Esophagus squamous epithelium (tissue), 5 donors: ENCODE measurements at regions not wholly inside any gene's neighbourhood (a gene's known extent, or its start where the extent isn't known, plus 50 kb on each side); places are given as distances from the start of the nearest gene placed in this dataset.

ENCODE experiments used
- DNase-seq: peaks from one replicate; lab custom pipeline; 2025; lab: John Stamatoyannopoulos, UW
- H3K27ac ChIP-seq, 4 donors: fragments of 200-600 bp; sonication (generic); one replicate each; pipeline ENCODE4 v1.5.1; 2016 to 2019; ENCODE audit warnings: mild to moderate bottlenecking in 1 of 4
- H3K27me3 ChIP-seq, 4 donors: fragments of 200-600 bp; sonication (generic); 1 replicate in 3 of 4; 2 replicates in 1 of 4; pipeline versions ENCODE4 v1.5.1 to v1.6.0; 2017 to 2021; ENCODE audit warnings: antibody characterized with exemption in 1 of 4
- H3K36me3 ChIP-seq, 3 donors: fragments of 200-600 bp; sonication (generic); one replicate each; pipeline ENCODE4 v1.5.1; 2016 to 2019
- H3K4me1 ChIP-seq, 3 donors: fragments of 200-600 bp; sonication (generic); one replicate each; pipeline ENCODE4 v1.5.1; 2017 to 2019
- H3K4me3 ChIP-seq, 4 donors: fragments of 200-600 bp; sonication (generic); 1 replicate in 3 of 4; 2 replicates in 1 of 4; pipeline ENCODE4 v1.5.1; 2016 to 2019; ENCODE audit warnings: mild to moderate bottlenecking in 2 of 4, moderate library complexity in 1 of 4
- H3K9me3 ChIP-seq, 3 donors: fragments of 200-600 bp; sonication (generic); one replicate each; pipeline ENCODE4 v1.5.1; 2016 to 2019
- POLR2A ChIP-seq, 4 donors: fragments of 450-650 bp; IDR thresholded peaks; one replicate each; pipeline ENCODE4 v1.6.1; 2017; ENCODE audit warnings: antibody characterized with exemption in 4 of 4, mild to moderate bottlenecking in 4 of 4, moderate library complexity in 3 of 4
- WGBS, 2 donors: methylation state at CpG; one replicate each; pipeline ENCODE4 v1.1.5; 2018; 5-methylcytosine and 5-hydroxymethylcytosine counted together
- intact Hi-C: fragments of 100-400 bp; cut with DNase I; formaldehyde crosslinking; loops from one replicate; pipeline ENCODE4 v1.15.0; 2022
- TF ChIP-seq, protein P1 (sequence below), 6 experiments: fragments of 450-650 bp in 4 of 6; fragments of 200-600 bp in 2 of 6; sonication (generic) in 2 of 6; IDR thresholded peaks; one replicate each; pipeline ENCODE4 v1.5.1; 2016 to 2019; ENCODE audit warnings: antibody characterized with exemption in 6 of 6, mild to moderate bottlenecking in 4 of 6, moderate library complexity in 4 of 6
- donor health status: DM: yes; HTN: yes; CAD: no.

DNA sequence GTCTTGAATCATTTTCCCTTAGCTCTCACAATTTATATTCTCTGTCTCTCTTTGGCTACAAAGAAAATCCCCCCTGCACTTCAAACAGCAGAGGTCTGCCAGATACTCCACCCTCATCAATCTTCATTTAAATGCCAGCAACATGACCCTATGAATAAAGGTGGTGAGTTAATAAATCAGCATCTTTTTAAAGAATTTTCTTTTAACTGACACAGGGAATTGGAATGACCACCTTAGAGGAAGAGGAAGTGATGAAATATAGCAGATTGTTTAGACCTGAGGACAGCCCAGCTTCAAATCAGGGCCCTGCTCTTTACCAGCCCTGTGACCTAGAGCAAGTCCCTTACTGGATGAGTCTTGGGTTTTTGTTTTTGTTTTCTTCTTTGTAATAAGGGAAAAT is 223.1 kb upstream of the PAPPA start:
- no peaks in the 10 kb centered on the region for H3K9me3 ChIP-seq
- peaks cover 0 to 5% (median 0%) of the 10 kb centered on the region in 3 donors for H3K4me1 ChIP-seq
- no peak overlapping the region for H3K27ac ChIP-seq
- no peak overlapping the region for H3K4me3 ChIP-seq
- intact Hi-C loops, result no loop called here
- no peak for TF ChIP-seq POLR2A (IDR thresholded peaks at IDR 0.05)
- TF ChIP-seq, protein P1, sequence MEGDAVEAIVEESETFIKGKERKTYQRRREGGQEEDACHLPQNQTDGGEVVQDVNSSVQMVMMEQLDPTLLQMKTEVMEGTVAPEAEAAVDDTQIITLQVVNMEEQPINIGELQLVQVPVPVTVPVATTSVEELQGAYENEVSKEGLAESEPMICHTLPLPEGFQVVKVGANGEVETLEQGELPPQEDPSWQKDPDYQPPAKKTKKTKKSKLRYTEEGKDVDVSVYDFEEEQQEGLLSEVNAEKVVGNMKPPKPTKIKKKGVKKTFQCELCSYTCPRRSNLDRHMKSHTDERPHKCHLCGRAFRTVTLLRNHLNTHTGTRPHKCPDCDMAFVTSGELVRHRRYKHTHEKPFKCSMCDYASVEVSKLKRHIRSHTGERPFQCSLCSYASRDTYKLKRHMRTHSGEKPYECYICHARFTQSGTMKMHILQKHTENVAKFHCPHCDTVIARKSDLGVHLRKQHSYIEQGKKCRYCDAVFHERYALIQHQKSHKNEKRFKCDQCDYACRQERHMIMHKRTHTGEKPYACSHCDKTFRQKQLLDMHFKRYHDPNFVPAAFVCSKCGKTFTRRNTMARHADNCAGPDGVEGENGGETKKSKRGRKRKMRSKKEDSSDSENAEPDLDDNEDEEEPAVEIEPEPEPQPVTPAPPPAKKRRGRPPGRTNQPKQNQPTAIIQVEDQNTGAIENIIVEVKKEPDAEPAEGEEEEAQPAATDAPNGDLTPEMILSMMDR (IDR thresholded peaks at IDR 0.05), result no peak
- no peaks in the 10 kb centered on the region for H3K27me3 ChIP-seq
- no peaks in the 10 kb centered on the region for H3K36me3 ChIP-seq
- DNase-seq, result no peak

DNA sequence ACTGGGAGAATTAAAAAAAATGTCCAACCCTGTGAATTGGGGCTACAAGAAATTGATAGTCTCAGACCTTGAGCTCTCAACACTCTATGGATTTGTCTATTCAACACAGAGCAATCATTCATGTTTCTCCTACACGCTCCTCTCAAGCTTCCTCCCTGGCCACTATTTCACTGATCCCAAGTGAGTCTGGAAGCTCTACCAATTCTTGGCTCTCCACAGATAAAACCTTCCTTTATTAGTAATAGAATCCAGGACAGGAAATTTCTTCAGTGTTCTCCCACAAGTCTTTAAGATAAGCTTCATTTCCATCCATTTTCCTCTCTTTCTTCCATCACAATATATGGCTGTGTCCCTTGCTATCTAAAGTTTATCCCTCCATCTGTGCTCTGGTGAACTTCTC is 215.1 kb upstream of the PAPPA start:
- TF ChIP-seq POLR2A (IDR thresholded peaks at IDR 0.05), result no peak
- TF ChIP-seq, protein P1 (IDR thresholded peaks at IDR 0.05), result no peak
- Histone ChIP-seq H3K4me3 (no peak overlapping the region), H3K4me1 (peaks cover 0 to 16% (median 0%) of the 10 kb centered on the region in 3 donors), H3K9me3 (no peaks in the 10 kb centered on the region), H3K27me3 (no peaks in the 10 kb centered on the region), H3K27ac (no peak overlapping the region), H3K36me3 (no peaks in the 10 kb centered on the region)
- WGBS, 2 donors, result 71 to 100% methylated on average over 1 of the region's 1 CpG
- DNase-seq, result no peak
- intact Hi-C loops, result no loop called here

DNA sequence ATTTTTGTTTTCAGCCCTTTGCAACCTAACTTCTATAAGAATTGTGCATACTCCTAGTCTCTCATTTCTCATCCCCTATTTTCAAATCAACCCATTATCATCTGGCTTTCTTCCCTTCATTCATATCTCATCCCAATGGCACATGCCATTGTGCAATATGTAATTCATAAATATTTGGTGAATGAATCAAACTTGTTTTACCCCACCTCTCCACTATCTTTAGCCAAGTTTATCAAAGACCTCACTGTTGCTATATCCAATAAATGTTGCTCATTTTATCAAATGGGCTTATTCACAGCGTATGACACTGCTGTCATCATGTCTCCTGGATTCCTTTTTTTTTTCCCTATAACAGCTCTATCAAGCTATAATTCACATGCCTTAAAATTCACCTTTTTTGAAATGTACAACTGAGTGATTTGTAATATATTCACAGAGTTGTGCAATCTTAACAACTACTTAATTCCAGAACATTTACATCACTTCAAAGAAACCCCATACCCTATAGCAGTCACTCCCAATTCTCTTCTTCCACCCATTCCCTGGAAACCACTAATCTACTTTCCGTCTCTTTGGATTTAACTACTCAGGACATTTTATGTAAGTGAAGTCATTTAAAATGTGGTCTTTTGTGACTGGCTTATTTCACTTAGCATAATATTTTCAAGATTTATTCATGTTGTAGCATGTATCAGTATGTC is 214.4 kb upstream of the PAPPA start:
- DNase-seq, result no peak
- no peak overlapping the region for H3K4me3 ChIP-seq
- no peaks in the 10 kb centered on the region for H3K36me3 ChIP-seq
- TF ChIP-seq, protein P1 (IDR thresholded peaks at IDR 0.05), result no peak
- TF ChIP-seq POLR2A (IDR thresholded peaks at IDR 0.05), result no peak
- H3K9me3 ChIP-seq, result no peaks in the 10 kb centered on the region
- WGBS, 2 donors, result 45 to 47% methylated on average over 2 of the region's 2 CpGs
- H3K27me3 ChIP-seq, result no peaks in the 10 kb centered on the region
- intact Hi-C loops, result no loop called here
- H3K27ac ChIP-seq, result no peak overlapping the region
- H3K4me1 ChIP-seq, result peaks cover 0 to 23% (median 4%) of the 10 kb centered on the region in 3 donors

DNA sequence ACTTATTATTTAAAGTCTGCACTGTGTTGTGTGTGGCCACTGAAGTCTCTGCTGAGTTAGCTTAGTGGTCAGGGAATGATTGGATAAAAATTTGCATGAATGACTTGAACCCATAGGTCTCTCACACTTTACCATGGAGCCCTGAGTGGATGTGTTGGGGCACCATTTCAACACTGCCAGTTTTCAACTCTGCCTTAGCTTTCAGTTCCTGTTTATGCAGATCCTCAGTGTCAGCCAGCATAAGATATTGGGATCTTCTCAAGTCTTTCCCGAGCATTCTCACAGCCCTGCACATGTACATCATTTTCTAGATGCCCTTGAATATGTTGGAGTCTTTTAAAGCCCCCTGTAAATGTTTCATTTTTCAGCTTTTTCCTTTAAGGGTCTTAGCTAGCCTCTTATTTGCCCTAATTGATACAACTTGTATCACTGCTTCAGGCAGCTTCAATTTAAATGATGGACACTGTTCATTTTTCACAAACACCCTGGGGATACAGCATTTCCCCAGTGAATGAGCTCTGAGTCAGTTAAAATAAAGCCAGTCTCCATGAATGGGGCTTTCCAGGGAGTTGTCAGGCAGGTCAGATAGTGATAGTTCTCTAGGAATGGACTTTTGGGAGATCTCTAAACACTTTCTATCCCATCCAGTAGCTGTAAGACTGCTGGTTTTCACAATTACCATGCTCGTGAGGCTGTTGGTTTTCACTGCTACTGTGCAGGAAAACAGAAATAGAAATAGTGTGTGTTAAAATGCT is 211.9 kb upstream of the PAPPA start:
- intact Hi-C loops, result no loop called here
- Histone ChIP-seq H3K27me3 (no peaks in the 10 kb centered on the region), H3K27ac (no peak overlapping the region), H3K36me3 (no peaks in the 10 kb centered on the region), H3K9me3 (no peaks in the 10 kb centered on the region), H3K4me3 (no peak overlapping the region), H3K4me1 (peaks cover 0 to 34% (median 9%) of the 10 kb centered on the region in 3 donors)
- 33 to 36% methylated on average over 2 of the region's 2 CpGs for WGBS, 2 donors
- TF ChIP-seq, protein P1 (IDR thresholded peaks at IDR 0.05), result no peak
- no peak for TF ChIP-seq POLR2A (IDR thresholded peaks at IDR 0.05)
- no peak for DNase-seq

DNA sequence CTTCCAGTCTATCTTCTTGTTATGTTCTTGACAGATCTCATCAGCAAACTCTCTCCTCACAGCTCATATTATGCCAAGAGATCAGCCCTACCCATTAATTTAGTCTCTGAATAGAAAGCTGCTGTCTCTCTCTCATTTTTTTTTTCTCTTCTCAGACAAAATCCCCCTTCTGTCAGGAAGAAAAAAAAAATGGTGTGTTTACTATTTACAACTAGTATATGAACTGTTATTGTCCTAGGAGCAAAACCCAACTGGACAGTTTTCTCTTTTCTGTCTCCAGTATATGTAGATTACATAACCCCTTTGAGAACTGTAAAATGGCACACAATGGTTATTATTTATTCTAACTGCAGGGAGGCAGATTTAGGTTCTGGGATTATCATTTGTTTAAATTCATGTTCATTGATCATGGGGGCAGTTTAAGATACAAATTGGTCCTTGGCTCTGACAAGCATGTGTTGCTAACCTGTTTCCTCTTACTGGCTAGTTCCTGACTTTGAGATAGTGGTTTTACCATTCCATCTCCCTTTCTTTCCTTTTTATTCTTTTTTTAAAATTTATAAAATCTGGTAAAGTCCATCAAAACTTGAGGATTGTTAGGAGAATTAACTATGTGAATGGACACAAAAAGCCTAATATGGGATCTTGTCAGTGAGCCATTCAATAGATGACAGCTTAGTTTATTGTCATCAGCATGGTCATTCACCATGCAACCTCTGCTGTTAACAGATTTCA is 210.0 kb upstream of the PAPPA start:
- intact Hi-C loops, result no loop called here
- Histone ChIP-seq H3K4me1 (peaks cover 0 to 34% (median 9%) of the 10 kb centered on the region in 3 donors), H3K9me3 (no peaks in the 10 kb centered on the region), H3K36me3 (no peaks in the 10 kb centered on the region), H3K4me3 (no peak overlapping the region), H3K27ac (peak overlapping the region in 3 of 4 donors; percentile 44 to 73 (median 69)), H3K27me3 (no peaks in the 10 kb centered on the region)
- DNase-seq, result no peak
- TF ChIP-seq, protein P1 (IDR thresholded peaks at IDR 0.05), result no peak
- no peak for TF ChIP-seq POLR2A (IDR thresholded peaks at IDR 0.05)
